ENCODE measurements at regions not wholly inside any gene's neighbourhood (a gene's known extent, or its start where the extent isn't known, plus 50 kb on each side); places are given as distances from the start of the nearest gene placed in this dataset.

- TF ChIP-seq POLR2A (IDR thresholded peaks at IDR 0.05) (no peak), CTCF (IDR thresholded peaks at IDR 0.05) (no peak)
- intact Hi-C loops (cut with DNase I; ENCODE audit: low total_unique reads): no loop called here
- 82 to 85% methylated on average over 3 of the region's 3 CpGs for WGBS, 2 donors
- no peak overlapping the region for H3K4me3 ChIP-seq (ENCODE audit: low read depth, poor library complexity, severe bottlenecking)
- no peak for DNase-seq (ENCODE audit: low spot score in 2 of 2)
Observed at GRCh38 chr2:167703441-167703840, 544.0 kb downstream of the STK39 start.

- DNase-seq (ENCODE audit: low spot score in 2 of 2): no peak
- intact Hi-C loops (cut with DNase I; ENCODE audit: low total_unique reads): no loop called here
- H3K4me3 ChIP-seq (ENCODE audit: low read depth, poor library complexity, severe bottlenecking): no peak overlapping the region
- WGBS, 2 donors: 93 to 96% methylated on average over 1 of the region's 1 CpG
- TF ChIP-seq CTCF (IDR thresholded peaks at IDR 0.05) (no peak), POLR2A (IDR thresholded peaks at IDR 0.05) (no peak)
Observed at GRCh38 chr2:167702227-167702626, 545.2 kb downstream of the STK39 start.

- intact Hi-C loops (cut with DNase I; ENCODE audit: low total_unique reads): no loop called here
- no peak for DNase-seq (ENCODE audit: low spot score in 2 of 2)
- TF ChIP-seq POLR2A (IDR thresholded peaks at IDR 0.05) (no peak), CTCF (IDR thresholded peaks at IDR 0.05) (no peak)
- WGBS, 2 donors: 49 to 52% methylated on average over 4 of the region's 4 CpGs
- H3K4me3 ChIP-seq (ENCODE audit: low read depth, poor library complexity, severe bottlenecking): no peak overlapping the region
Observed at GRCh38 chr2:167701651-167702050, 545.7 kb downstream of the STK39 start.

GRCh38 chr2:167697948-167698347 lies 549.4 kb downstream of the STK39 start:
- WGBS, 2 donors: 72 to 77% methylated on average over 2 of the region's 2 CpGs
- TF ChIP-seq CTCF (IDR thresholded peaks at IDR 0.05): no peak
- TF ChIP-seq POLR2A (IDR thresholded peaks at IDR 0.05): no peak
- DNase-seq (ENCODE audit: low spot score in 2 of 2): no peak
- intact Hi-C loops (cut with DNase I; ENCODE audit: low total_unique reads): no loop called here
- no peak overlapping the region for H3K4me3 ChIP-seq (ENCODE audit: low read depth, poor library complexity, severe bottlenecking)

GRCh38 chr2:167697194-167697593 lies 550.2 kb downstream of the STK39 start:
- H3K4me3 ChIP-seq (ENCODE audit: low read depth, poor library complexity, severe bottlenecking): no peak overlapping the region
- TF ChIP-seq POLR2A (IDR thresholded peaks at IDR 0.05) (no peak), CTCF (IDR thresholded peaks at IDR 0.05) (no peak)
- WGBS, 2 donors: 72 to 73% methylated on average over 1 of the region's 1 CpG
- no peak for DNase-seq (ENCODE audit: low spot score in 2 of 2)
- intact Hi-C loops (cut with DNase I; ENCODE audit: low total_unique reads): no loop called here

GRCh38 chr2:167692936-167693335 lies 554.5 kb downstream of the STK39 start:
- intact Hi-C loops (cut with DNase I; ENCODE audit: low total_unique reads): no loop called here
- 56 to 78% methylated on average over 2 of the region's 2 CpGs for whole genome bisulfite sequencing, 2 donors
- TF ChIP-seq POLR2A (IDR thresholded peaks at IDR 0.05): no peak
- TF ChIP-seq CTCF (IDR thresholded peaks at IDR 0.05): no peak
- no peak for DNase-seq (ENCODE audit: low spot score in 2 of 2)
- no peak overlapping the region for H3K4me3 ChIP-seq (ENCODE audit: low read depth, poor library complexity, severe bottlenecking)

Data from lower leg skin (tissue), 4 donors.